Astrocyte of the spinal cord (primary cell): ENCODE measurements at regions not wholly inside any gene's neighbourhood (a gene's known extent, or its start where the extent isn't known, plus 50 kb on each side); places are given as distances from the start of the nearest gene placed in this dataset.

Experiments used
- DNase-seq: peaks from one replicate; pipeline ENCODE4 v3.0.0; 2011; ENCODE audit warnings: low read depth, low spot score
- H3K4me3 ChIP-seq: 2 replicates; pipeline ENCODE4 v1.5.1; 2011; ENCODE audit warnings: low read depth, mild to moderate bottlenecking, low read length, moderate library complexity
- in situ Hi-C: cut with HindIII; loops from 2 replicates; pipeline ENCODE4 v1.10.0; 2017; ENCODE audit warnings: low sequenced_read_pairs
- TF ChIP-seq, protein P1 (sequence below): IDR thresholded peaks from 2 replicates; pipeline ENCODE4 v1.5.1; 2012; ENCODE audit warnings: low read depth, mild to moderate bottlenecking, low read length, inconsistent platforms

GRCh38 chr12:88793096-88793495 lies 212.8 kb upstream of the KITLG start:
- TF ChIP-seq, protein P1, sequence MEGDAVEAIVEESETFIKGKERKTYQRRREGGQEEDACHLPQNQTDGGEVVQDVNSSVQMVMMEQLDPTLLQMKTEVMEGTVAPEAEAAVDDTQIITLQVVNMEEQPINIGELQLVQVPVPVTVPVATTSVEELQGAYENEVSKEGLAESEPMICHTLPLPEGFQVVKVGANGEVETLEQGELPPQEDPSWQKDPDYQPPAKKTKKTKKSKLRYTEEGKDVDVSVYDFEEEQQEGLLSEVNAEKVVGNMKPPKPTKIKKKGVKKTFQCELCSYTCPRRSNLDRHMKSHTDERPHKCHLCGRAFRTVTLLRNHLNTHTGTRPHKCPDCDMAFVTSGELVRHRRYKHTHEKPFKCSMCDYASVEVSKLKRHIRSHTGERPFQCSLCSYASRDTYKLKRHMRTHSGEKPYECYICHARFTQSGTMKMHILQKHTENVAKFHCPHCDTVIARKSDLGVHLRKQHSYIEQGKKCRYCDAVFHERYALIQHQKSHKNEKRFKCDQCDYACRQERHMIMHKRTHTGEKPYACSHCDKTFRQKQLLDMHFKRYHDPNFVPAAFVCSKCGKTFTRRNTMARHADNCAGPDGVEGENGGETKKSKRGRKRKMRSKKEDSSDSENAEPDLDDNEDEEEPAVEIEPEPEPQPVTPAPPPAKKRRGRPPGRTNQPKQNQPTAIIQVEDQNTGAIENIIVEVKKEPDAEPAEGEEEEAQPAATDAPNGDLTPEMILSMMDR: no peak
- DNase-seq: peak; percentile 23
- in situ Hi-C loops: no loop called here
- H3K4me3 ChIP-seq: no peak overlapping the region

GRCh38 chr12:88790231-88790630 lies 210.0 kb upstream of the KITLG start:
- DNase-seq: no peak
- H3K4me3 ChIP-seq: no peak overlapping the region
- in situ Hi-C loops: no loop called here
- TF ChIP-seq, protein P1: no peak

DNA sequence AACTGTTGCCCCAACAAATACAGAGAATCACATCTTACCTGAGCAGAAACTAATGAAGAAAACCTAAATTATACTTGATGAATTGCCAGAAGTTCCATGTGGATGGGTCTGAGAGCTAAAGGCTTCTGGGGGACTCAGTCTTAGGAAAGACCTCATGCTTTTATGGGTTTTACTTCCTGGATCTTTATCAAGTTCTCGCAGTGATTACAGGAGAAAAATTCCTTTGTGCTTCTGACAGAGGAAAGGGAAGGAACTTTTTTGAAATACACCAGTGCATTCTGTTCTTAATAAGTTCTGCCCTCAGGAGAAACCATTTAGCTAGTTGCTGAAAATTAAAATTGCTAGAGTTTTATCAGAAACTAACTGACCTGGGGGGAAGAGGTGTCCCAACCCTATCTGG lies 203.9 kb upstream of the KITLG start:
- in situ Hi-C loops: no loop called here
- no peak overlapping the region for H3K4me3 ChIP-seq
- TF ChIP-seq, protein P1: no peak
- no peak for DNase-seq

GRCh38 chr12:88782351-88782750 lies 202.1 kb upstream of the KITLG start:
- in situ Hi-C loops: no loop called here
- H3K4me3 ChIP-seq: no peak overlapping the region
- no peak for DNase-seq
- TF ChIP-seq, protein P1: no peak

DNA sequence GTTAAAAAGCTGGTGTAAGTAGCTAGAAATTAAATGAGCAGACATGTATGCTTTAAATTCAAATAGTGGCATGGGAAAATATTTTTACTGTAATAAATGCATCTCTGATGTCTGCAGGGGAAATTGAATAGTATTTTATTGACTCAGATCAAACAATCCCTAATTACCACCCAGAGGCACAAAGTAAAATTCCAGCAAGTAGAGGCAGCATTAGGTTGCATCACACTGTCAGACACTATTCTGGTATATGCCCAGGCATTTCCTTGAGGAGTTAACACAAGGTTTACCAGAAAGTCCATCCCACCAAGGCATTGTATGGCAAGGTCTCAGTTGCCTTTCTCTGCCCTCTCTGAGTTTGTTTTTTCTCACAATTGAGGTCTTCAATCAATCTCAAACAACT lies 201.6 kb upstream of the KITLG start:
- in situ Hi-C loops: no loop called here
- H3K4me3 ChIP-seq: no peak overlapping the region
- DNase-seq: no peak
- TF ChIP-seq, protein P1: no peak

- DNase-seq: no peak
- no peak overlapping the region for H3K4me3 ChIP-seq
- TF ChIP-seq, protein P1: no peak
- in situ Hi-C loops: no loop called here
Measured at GRCh38 chr12:88778064-88778463, 197.8 kb upstream of the KITLG start.

DNA sequence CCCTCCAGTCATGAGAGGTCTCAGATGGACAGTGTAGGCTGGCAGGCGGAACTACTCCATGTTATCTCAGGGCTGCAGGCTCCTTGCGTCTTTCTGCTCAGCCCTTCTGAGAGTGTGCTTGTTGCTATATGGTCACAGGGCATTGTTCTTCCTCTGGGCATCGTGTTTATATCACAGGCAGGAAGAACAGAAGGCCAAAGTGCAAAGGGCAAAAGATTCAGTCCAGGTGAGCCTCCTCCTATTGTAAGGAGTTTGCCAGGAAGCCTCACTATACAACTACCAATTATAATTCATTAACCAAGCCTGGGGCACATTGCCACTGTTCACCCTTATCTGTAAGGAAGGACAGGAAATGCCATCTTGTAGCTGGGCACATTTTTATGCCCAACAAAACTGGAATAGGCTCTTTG lies 195.5 kb upstream of the KITLG start:
- no peak for DNase-seq
- TF ChIP-seq, protein P1: no peak
- in situ Hi-C loops: no loop called here
- no peak overlapping the region for H3K4me3 ChIP-seq
